H9 (cell line): ENCODE measurements at regions not wholly inside any gene's neighbourhood (a gene's known extent, or its start where the extent isn't known, plus 50 kb on each side); places are given as distances from the start of the nearest gene placed in this dataset.

ENCODE experiments used
- DNase-seq: peaks from one replicate; pipeline ENCODE4 v3.0.0-alpha.2; 2017
- H2AFZ ChIP-seq: one replicate; pipeline ENCODE4 v1.6.1; 2013; ENCODE audit warnings: mild to moderate bottlenecking, low read length, control low read depth, moderate library complexity
- H2AK5ac ChIP-seq: 2 replicates; pipeline ENCODE4 v1.6.1; 2013; ENCODE audit warnings: low read length, control low read depth, mixed read lengths; ENCODE audit not compliant: insufficient read length
- H2BK120ac ChIP-seq: one replicate; pipeline ENCODE4 v1.6.1; 2013; ENCODE audit warnings: low read depth, mild to moderate bottlenecking, low read length, control low read depth, inconsistent platforms; ENCODE audit not compliant: poor library complexity, severe bottlenecking
- H2BK12ac ChIP-seq: 2 replicates; pipeline ENCODE4 v1.6.1; 2013; ENCODE audit warnings: low read length, control low read depth, mixed read lengths, low read depth; ENCODE audit not compliant: insufficient read length
- H2BK15ac ChIP-seq: 2 replicates; pipeline ENCODE4 v1.6.1; 2013; ENCODE audit warnings: low read depth, low read length, control low read depth
- H2BK20ac ChIP-seq: one replicate; pipeline ENCODE4 v1.6.1; 2013; ENCODE audit warnings: low read depth, mild to moderate bottlenecking, low read length, control low read depth, inconsistent platforms; ENCODE audit not compliant: poor library complexity, severe bottlenecking
- H2BK5ac ChIP-seq: 2 replicates; pipeline ENCODE4 v1.6.1; 2013; ENCODE audit warnings: low read length, control low read depth, mixed read lengths; ENCODE audit not compliant: insufficient read length
- H3K14ac ChIP-seq: 2 replicates; pipeline ENCODE4 v1.6.1; 2013; ENCODE audit warnings: low read length, control low read depth; ENCODE audit not compliant: insufficient read depth
- H3K18ac ChIP-seq: 2 replicates; pipeline ENCODE4 v1.6.1; 2013; ENCODE audit warnings: low read depth, mild to moderate bottlenecking, mixed read lengths, low read length, control low read depth; ENCODE audit not compliant: insufficient read length
- H3K23ac ChIP-seq: 2 replicates; pipeline ENCODE4 v1.6.1; 2013; ENCODE audit warnings: low read length, control low read depth, mixed read lengths, low read depth; ENCODE audit not compliant: insufficient read length
- H3K23me2 ChIP-seq: 2 replicates; pipeline ENCODE4 v1.6.1; 2013; ENCODE audit warnings: low read depth, mild to moderate bottlenecking, mixed read lengths, low read length, control low read depth; ENCODE audit not compliant: insufficient read length, poor library complexity, severe bottlenecking
- H3K27ac ChIP-seq: 2 replicates; pipeline ENCODE4 v1.5.1; 2013; ENCODE audit warnings: low read length, control low read depth, mixed read lengths, low read depth; ENCODE audit not compliant: insufficient read length
- H3K27me3 ChIP-seq: 2 replicates; pipeline ENCODE4 v1.6.1; 2013; ENCODE audit warnings: low read length, control low read depth, inconsistent platforms; ENCODE audit not compliant: insufficient read depth
- H3K4ac ChIP-seq: 2 replicates; pipeline ENCODE4 v1.6.1; 2013; ENCODE audit warnings: low read depth, mild to moderate bottlenecking, control low read depth, inconsistent platforms, low read length, moderate library complexity
- H3K4me1 ChIP-seq: 2 replicates; pipeline ENCODE4 v1.6.1; 2013; ENCODE audit warnings: low read length, control low read depth, inconsistent platforms; ENCODE audit not compliant: insufficient read depth
- H3K4me2 ChIP-seq: 2 replicates; pipeline ENCODE4 v1.6.1; 2013; ENCODE audit warnings: low read length, control low read depth, mixed read lengths; ENCODE audit not compliant: insufficient read length, insufficient read depth
- H3K56ac ChIP-seq: 2 replicates; pipeline ENCODE4 v1.6.1; 2013; ENCODE audit warnings: low read depth, mild to moderate bottlenecking, mixed read lengths, low read length, control low read depth; ENCODE audit not compliant: insufficient read length
- H3K79me1 ChIP-seq: 2 replicates; pipeline ENCODE4 v1.6.1; 2013; ENCODE audit warnings: low read depth, mild to moderate bottlenecking, moderate library complexity, low read length, control low read depth, inconsistent platforms; ENCODE audit not compliant: insufficient read depth, poor library complexity, severe bottlenecking
- H3K79me2 ChIP-seq: 2 replicates; pipeline ENCODE4 v1.6.1; 2013; ENCODE audit warnings: low read length, control low read depth, inconsistent platforms; ENCODE audit not compliant: insufficient read depth
- H3K9ac ChIP-seq: 2 replicates; pipeline ENCODE4 v1.6.1; 2013; ENCODE audit warnings: low read length, control low read depth, mixed read lengths; ENCODE audit not compliant: insufficient read length; ENCODE audit errors: extremely low read depth
- H3K9me3 ChIP-seq: one replicate; pipeline ENCODE4 v1.6.1; 2013; ENCODE audit warnings: low read depth, low read length, inconsistent platforms; ENCODE audit not compliant: control insufficient read depth
- H3T11ph ChIP-seq: one replicate; pipeline ENCODE4 v1.6.1; 2013; ENCODE audit warnings: mild to moderate bottlenecking, low read length, control low read depth, inconsistent platforms
- H4K20me1 ChIP-seq: one replicate; pipeline ENCODE4 v1.6.1; 2013; ENCODE audit not compliant: control insufficient read depth, insufficient read length, insufficient read depth
- H4K5ac ChIP-seq: 2 replicates; pipeline ENCODE4 v1.6.1; 2013; ENCODE audit warnings: low read depth, mild to moderate bottlenecking, mixed read lengths, low read length, control low read depth; ENCODE audit not compliant: insufficient read length
- H4K8ac ChIP-seq: replicated peaks from 2 replicates; pipeline ENCODE4 v1.6.1; 2013; ENCODE audit warnings: low read length, control low read depth, mixed read lengths, low read depth; ENCODE audit not compliant: insufficient read length
- H4K91ac ChIP-seq: 2 replicates; pipeline ENCODE4 v1.6.1; 2013; ENCODE audit warnings: low read depth, mild to moderate bottlenecking, moderate library complexity, mixed read lengths, low read length, control low read depth; ENCODE audit not compliant: insufficient read length
- H3K27ac Mint-ChIP-seq, 3 experiments: 2 replicates in 2 of 3; 3 replicates in 1 of 3; pipeline ENCODE4 v1.8.0; 2020 to 2021; ENCODE audit warnings: mixed read lengths in 3 of 3, mild to moderate bottlenecking in 1 of 3, moderate library complexity in 1 of 3
- H3K27me3 Mint-ChIP-seq: 2 replicates; pipeline ENCODE4 v1.8.0; 2021; ENCODE audit warnings: low read depth, mild to moderate bottlenecking, moderate library complexity, mixed read lengths
- H3K36me3 Mint-ChIP-seq, 3 experiments: 2 replicates in 2 of 3; 3 replicates in 1 of 3; pipeline ENCODE4 v1.8.0; 2020 to 2021; ENCODE audit warnings: low read depth in 3 of 3, mixed read lengths in 3 of 3; ENCODE audit not compliant: insufficient read depth in 1 of 3
- H3K4me1 Mint-ChIP-seq, 2 experiments: 2 replicates each; pipeline ENCODE4 v1.8.0; 2020; ENCODE audit warnings: mixed read lengths in 2 of 2
- H3K4me3 Mint-ChIP-seq, 2 experiments: 2 replicates in 1 of 2; 3 replicates in 1 of 2; pipeline ENCODE4 v1.8.0; 2020 to 2021; ENCODE audit warnings: mild to moderate bottlenecking in 2 of 2, mixed read lengths in 2 of 2, moderate library complexity in 1 of 2
- H3K9me3 Mint-ChIP-seq, 2 experiments: 2 replicates in 1 of 2; 3 replicates in 1 of 2; pipeline ENCODE4 v1.8.0; 2020; ENCODE audit warnings: mild to moderate bottlenecking in 2 of 2, mixed read lengths in 2 of 2, moderate library complexity in 1 of 2
- CTCF ChIP-seq: fragments of 200-600 bp; sonication (generic); conservative IDR thresholded peaks from 3 replicates; pipeline ENCODE4 v1.8.0; 2021; ENCODE audit warnings: antibody characterized with exemption, mild to moderate bottlenecking
- WGBS: extraction: QIAGEN DNeasy Blood & Tissue Kit; methylation state at CpG from one replicate; pipeline ENCODE4 v1.1.7; 2013; ENCODE audit warnings: missing lambda C conversion rate, low lambda C conversion rate, mixed read lengths; ENCODE audit not compliant: insufficient read length; ENCODE audit errors: extremely low coverage; 5-methylcytosine and 5-hydroxymethylcytosine counted together

- no peaks in the 10 kb centered on the region for H3K27me3 ChIP-seq
- no peak overlapping the region for H3K18ac ChIP-seq
- H2AFZ ChIP-seq, result no peak overlapping the region
- no peak overlapping the region for H3K14ac ChIP-seq
- no peak overlapping the region for H4K5ac ChIP-seq
- no peak for TF ChIP-seq CTCF
- peaks cover 6% of the 10 kb centered on the region; the same call in 1 of the 2 replicates for H3K4me1 ChIP-seq
- H3K27ac ChIP-seq, result no peak overlapping the region
- H2AK5ac ChIP-seq, result no peak overlapping the region
- no peak overlapping the region for H3K9ac ChIP-seq
- H2BK5ac ChIP-seq, result no peak overlapping the region
- no peak overlapping the region for H2BK20ac ChIP-seq
- no peak overlapping the region for H3K23ac ChIP-seq
- peaks cover 2 to 9% (median 3%) of the 10 kb centered on the region in 3 experiments; a peak in 3 of 7 replicates for H3K36me3 Mint-ChIP-seq
- H4K91ac ChIP-seq, result no peak overlapping the region
- no peak overlapping the region for H2BK15ac ChIP-seq
- H3K4me2 ChIP-seq, result no peak overlapping the region
- peaks cover 0 to 6% of the 10 kb centered on the region in 2 experiments; a peak in 3 of 5 replicates for H3K9me3 Mint-ChIP-seq
- no peak overlapping the region for H3K56ac ChIP-seq
- H2BK12ac ChIP-seq, result no peak overlapping the region
- H4K8ac ChIP-seq, result no peak overlapping the region
- H4K20me1 ChIP-seq, result no peaks in the 10 kb centered on the region
- no peaks in the 10 kb centered on the region for H3K79me1 ChIP-seq
- no CpG with 5 or more reads among the region's 8 CpGs for WGBS
- H3K27me3 Mint-ChIP-seq, result peaks cover 32% of the 10 kb centered on the region
- no peak overlapping the region for H3K4ac ChIP-seq
- H3K9me3 ChIP-seq, result no peaks in the 10 kb centered on the region
- H3T11ph ChIP-seq, result no peak overlapping the region
- H3K4me1 Mint-ChIP-seq, result peaks cover 38 to 42% of the 10 kb centered on the region in 2 experiments
- H3K79me2 ChIP-seq, result no peaks in the 10 kb centered on the region
- H3K23me2 ChIP-seq, result no peaks in the 10 kb centered on the region
- peak overlapping the region in 1 of 3 experiments; percentile 68; a peak in 2 of 7 replicates for H3K27ac Mint-ChIP-seq
- DNase-seq, result no peak
- no peak overlapping the region for H3K4me3 Mint-ChIP-seq
- no peak overlapping the region for H2BK120ac ChIP-seq
Measured at GRCh38 chr3:64916192-64916798, 228.5 kb upstream of the ADAMTS9 start.
